Kidney epithelial cell (primary cell): ENCODE measurements at regions not wholly inside any gene's neighbourhood (a gene's known extent, or its start where the extent isn't known, plus 50 kb on each side); places are given as distances from the start of the nearest gene placed in this dataset.

ENCODE experiments used
- DNase-seq: peaks from one replicate; pipeline ENCODE4 v3.0.0-alpha.2; 2010; ENCODE audit warnings: low read depth
- H3K27me3 ChIP-seq: 2 replicates; pipeline ENCODE4 v1.6.0; 2011; ENCODE audit warnings: low read length; ENCODE audit not compliant: control insufficient read depth, insufficient read depth
- H3K36me3 ChIP-seq: 2 replicates; pipeline ENCODE4 v1.5.1; 2011; ENCODE audit warnings: low read length; ENCODE audit not compliant: control insufficient read depth, insufficient read depth
- H3K4me3 ChIP-seq: 2 replicates; pipeline ENCODE4 v1.5.1; 2011; ENCODE audit warnings: low read depth, mild to moderate bottlenecking, control low read depth, low read length
- TF ChIP-seq, protein P1 (sequence below): IDR thresholded peaks from 2 replicates; pipeline ENCODE4 v1.5.1; 2011; ENCODE audit warnings: mild to moderate bottlenecking, moderate library complexity, low read length, control low read depth, inconsistent platforms; ENCODE audit not compliant: insufficient read depth, poor library complexity, severe bottlenecking

DNA sequence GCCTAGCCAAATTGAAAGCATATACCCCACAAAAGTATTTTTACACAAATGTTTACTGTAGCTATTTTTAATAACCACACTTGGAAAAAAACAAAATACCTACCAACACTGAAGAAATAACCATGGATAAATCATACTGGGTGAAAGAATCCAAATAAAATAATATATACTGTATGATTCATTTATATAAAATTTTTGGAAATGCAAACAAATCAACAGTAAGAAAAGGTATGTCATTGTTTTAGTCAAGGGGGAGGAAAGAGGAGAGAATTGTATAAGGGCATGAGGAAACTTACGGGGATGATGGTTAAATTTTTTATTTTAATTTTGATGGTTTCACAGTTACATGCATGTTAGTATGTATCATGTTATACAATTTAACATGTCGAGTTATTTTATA, 557.8 kb downstream of the TECRL start:
- DNase-seq, result no peak
- Histone ChIP-seq H3K27me3 (no peaks in the 10 kb centered on the region), H3K4me3 (no peak overlapping the region), H3K36me3 (no peaks in the 10 kb centered on the region)
- TF ChIP-seq, protein P1, sequence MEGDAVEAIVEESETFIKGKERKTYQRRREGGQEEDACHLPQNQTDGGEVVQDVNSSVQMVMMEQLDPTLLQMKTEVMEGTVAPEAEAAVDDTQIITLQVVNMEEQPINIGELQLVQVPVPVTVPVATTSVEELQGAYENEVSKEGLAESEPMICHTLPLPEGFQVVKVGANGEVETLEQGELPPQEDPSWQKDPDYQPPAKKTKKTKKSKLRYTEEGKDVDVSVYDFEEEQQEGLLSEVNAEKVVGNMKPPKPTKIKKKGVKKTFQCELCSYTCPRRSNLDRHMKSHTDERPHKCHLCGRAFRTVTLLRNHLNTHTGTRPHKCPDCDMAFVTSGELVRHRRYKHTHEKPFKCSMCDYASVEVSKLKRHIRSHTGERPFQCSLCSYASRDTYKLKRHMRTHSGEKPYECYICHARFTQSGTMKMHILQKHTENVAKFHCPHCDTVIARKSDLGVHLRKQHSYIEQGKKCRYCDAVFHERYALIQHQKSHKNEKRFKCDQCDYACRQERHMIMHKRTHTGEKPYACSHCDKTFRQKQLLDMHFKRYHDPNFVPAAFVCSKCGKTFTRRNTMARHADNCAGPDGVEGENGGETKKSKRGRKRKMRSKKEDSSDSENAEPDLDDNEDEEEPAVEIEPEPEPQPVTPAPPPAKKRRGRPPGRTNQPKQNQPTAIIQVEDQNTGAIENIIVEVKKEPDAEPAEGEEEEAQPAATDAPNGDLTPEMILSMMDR, result no peak

DNA sequence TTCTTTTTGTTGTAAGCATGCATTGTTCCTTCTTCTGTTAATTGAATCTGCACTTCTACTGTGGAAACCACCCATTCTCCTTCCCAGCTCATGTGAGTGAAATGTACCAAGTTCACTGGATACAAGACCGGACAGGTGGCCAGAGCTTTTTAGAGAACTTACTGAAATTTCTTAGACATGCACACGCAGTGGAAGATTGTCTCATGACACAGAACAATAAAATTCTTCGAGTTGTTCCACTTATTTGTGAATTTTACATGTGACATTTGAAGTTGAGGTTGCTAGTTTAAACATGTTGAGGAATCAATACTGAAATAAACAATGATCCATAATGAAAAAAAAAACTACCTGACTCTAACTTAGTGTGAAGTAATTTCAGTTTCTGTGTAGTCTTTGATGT, 568.0 kb downstream of the TECRL start:
- TF ChIP-seq, protein P1, result no peak
- no peaks in the 10 kb centered on the region for H3K27me3 ChIP-seq
- no peaks in the 10 kb centered on the region for H3K36me3 ChIP-seq
- H3K4me3 ChIP-seq, result no peak overlapping the region
- DNase-seq, result no peak

DNA sequence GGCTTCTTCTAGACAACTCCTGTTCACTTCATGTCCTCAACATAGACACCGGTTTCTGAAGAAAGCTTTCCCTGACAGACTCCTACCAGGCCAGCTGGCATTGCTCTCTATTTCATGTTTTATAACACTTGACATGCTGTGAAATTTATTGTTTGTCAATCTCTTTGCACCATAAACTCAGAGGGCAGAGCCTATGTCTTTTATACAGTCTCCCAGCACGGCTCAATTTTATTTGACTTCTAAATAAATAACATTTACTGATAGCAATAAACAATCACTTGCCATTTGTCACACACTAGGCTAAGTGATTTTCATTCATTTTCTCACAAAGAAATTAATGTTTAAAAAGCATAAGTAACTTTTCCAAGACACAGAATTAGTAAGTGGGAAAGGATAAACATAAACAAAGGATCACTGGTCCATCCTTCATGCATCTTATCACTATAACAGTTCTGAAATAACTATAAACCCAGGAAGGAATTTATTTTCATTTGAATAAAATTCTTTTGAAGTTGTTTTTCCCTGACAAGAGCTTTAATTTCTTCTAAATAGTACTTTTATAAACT, 577.6 kb downstream of the TECRL start:
- Histone ChIP-seq H3K27me3 (no peaks in the 10 kb centered on the region), H3K36me3 (no peaks in the 10 kb centered on the region), H3K4me3 (no peak overlapping the region)
- TF ChIP-seq, protein P1, result no peak
- no peak for DNase-seq

DNA sequence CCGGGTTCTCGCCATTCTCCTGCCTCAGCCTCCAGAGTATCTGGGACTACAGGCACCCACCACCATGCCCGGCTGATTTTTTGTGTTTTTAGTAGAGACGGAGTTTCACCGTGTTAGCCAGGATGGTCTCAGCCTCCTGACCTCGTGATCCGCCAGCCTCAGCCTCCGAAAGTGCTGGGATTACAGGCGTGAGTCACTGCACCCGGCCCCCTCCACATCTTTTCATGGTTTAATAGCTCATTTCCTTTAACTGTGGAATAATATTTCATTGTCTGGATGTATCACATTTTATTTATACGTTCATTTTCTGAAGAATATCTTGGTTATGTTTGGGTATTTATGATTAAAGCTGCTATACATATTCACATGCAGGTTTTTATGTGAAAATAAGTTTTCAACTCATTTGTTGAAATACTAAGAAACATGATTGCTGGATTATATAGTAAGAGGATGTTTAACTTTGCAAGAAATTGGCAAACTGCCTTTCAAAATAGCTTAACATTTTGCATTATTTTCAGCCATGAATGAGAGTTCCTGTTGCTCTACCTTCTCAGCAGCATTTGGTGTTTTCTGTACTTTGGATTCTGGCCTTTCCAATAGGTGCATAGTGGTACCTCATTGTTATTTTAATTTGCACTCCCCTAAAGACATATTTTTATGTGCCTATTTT, 591.9 kb downstream of the TECRL start:
- no peak for DNase-seq
- H3K27me3 ChIP-seq, result no peaks in the 10 kb centered on the region
- H3K36me3 ChIP-seq, result no peaks in the 10 kb centered on the region
- TF ChIP-seq, protein P1, result no peak
- no peak overlapping the region for H3K4me3 ChIP-seq

DNA sequence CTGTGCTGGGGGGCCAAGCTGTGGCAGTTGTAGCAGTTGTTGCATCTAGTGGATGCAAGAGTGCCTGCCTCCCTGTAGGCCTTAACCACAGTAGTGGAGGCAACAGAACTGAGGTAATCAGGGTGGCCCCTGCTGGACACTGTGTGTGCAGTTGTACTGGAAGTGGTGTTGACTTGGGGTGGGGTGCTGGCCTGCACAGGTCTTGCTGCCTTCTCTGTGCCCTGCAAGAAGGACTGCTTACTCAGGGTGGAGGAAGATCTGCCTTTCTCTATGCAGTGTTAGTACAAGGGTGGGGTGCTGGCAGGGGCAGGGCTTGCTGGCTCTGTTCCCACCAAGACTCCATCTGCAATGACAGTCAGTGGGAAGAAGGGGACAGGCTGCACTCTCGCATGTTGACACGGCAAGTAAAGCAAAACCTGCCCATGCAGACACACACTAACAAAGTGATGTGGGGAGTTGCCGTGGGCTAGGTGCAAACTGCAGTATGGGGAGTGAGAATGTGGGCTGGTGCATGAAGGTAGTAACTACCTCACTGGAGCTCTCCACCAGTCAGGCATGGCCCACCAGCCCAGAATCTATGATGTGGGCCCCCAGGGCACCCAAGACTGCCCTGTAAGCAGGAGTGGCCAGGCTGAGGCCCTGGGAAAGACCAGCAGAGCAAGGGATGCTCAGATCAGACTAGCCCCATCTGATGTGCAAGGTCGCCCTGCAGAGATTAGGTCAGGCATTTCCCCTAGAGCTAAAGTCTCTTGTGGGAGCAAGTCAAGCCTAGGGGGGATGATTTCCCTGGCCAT, 594.9 kb downstream of the TECRL start:
- TF ChIP-seq, protein P1, result no peak

DNA sequence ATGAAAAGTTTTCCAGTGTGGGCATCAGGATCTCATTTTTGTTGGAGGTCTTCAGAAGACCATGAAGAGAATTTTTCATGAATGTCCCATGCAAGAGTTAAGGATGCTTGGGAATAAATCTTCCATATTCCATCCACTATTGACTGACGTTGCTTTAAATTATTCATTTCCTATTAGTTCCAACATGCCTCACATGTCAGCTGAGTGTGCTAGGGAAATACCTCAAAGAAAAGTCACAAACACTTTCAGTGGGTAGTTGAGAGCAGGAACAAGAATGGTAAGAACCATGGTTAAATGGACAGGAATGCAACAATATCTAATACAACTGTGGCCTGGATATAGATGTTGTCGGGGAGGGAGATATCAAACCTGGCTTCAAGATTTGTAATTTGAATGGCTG, 610.1 kb downstream of the TECRL start:
- no peaks in the 10 kb centered on the region for H3K36me3 ChIP-seq
- H3K27me3 ChIP-seq, result no peaks in the 10 kb centered on the region
- DNase-seq, result no peak
- TF ChIP-seq, protein P1, result no peak
- no peak overlapping the region for H3K4me3 ChIP-seq

More for the DNA sequence above, 594.9 kb downstream of the TECRL start:
- no peak for DNase-seq
- no peaks in the 10 kb centered on the region for H3K36me3 ChIP-seq
- H3K27me3 ChIP-seq, result no peaks in the 10 kb centered on the region
- H3K4me3 ChIP-seq, result no peak overlapping the region
